ENCODE measurements at regions not wholly inside any gene's neighbourhood (a gene's known extent, or its start where the extent isn't known, plus 50 kb on each side); places are given as distances from the start of the nearest gene placed in this dataset.
"Not testable (repeated sequence)": the region's sequence is repeated elsewhere in the genome, so short reads cannot be mapped to it uniquely, and the experiment has no call there.

- no peak for DNase-seq
- no peak overlapping the region for H3K27ac ChIP-seq
- TF ChIP-seq POLR2A (IDR thresholded peaks at IDR 0.05) = no peak
- no peak for TF ChIP-seq CTCF (IDR thresholded peaks at IDR 0.05)
- TF ChIP-seq EP300 (IDR thresholded peaks at IDR 0.05) = no peak
- TF ChIP-seq POLR2AphosphoS5 (IDR thresholded peaks at IDR 0.05) = no peak
- H3K27me3 ChIP-seq = no peaks in the 10 kb centered on the region
- no peaks in the 10 kb centered on the region for H3K4me1 ChIP-seq
- H3K9me3 ChIP-seq = peaks cover 0 to 8% (median 3%) of the 10 kb centered on the region in 4 donors
- 78 to 88% (median 85%) methylated on average over 2 of the region's 2 CpGs for WGBS, 5 donors
- no peak overlapping the region for H3K4me3 ChIP-seq
- intact Hi-C loops (cut with DNase I; ENCODE audit: low total_unique reads) = no loop called here
- H3K36me3 ChIP-seq = no peaks in the 10 kb centered on the region
These were observed 203.8 kb downstream of the TPRG1 start for GRCh38 chr3:189375532-189375931.

GRCh38 chr3:189383630-189384029, 211.9 kb downstream of the TPRG1 start:
- H3K4me3 ChIP-seq = no peak overlapping the region
- no peaks in the 10 kb centered on the region for H3K4me1 ChIP-seq
- TF ChIP-seq EP300 (IDR thresholded peaks at IDR 0.05) = no peak
- no peak for TF ChIP-seq POLR2AphosphoS5 (IDR thresholded peaks at IDR 0.05)
- TF ChIP-seq POLR2A (IDR thresholded peaks at IDR 0.05) = no peak
- no peak for TF ChIP-seq CTCF (IDR thresholded peaks at IDR 0.05)
- H3K36me3 ChIP-seq = no peaks in the 10 kb centered on the region
- WGBS, 5 donors = 73 to 92% (median 76%) methylated on average over 1 of the region's 1 CpG
- no peak overlapping the region for H3K27ac ChIP-seq
- intact Hi-C loops (cut with DNase I; ENCODE audit: low total_unique reads) = no loop called here
- H3K9me3 ChIP-seq = no peaks in the 10 kb centered on the region
- DNase-seq = no peak
- no peaks in the 10 kb centered on the region for H3K27me3 ChIP-seq

- 62 to 76% (median 71%) methylated on average over 1 of the region's 1 CpG for WGBS, 5 donors
- H3K27ac ChIP-seq; H3K36me3 ChIP-seq; DNase-seq; H3K9me3 ChIP-seq; intact Hi-C loops (cut with DNase I; ENCODE audit: low total_unique reads); H3K27me3 ChIP-seq; H3K4me1 ChIP-seq; H3K4me3 ChIP-seq: not testable (repeated sequence)
These were observed 214.1 kb downstream of the TPRG1 start for GRCh38 chr3:189385880-189386279.

GRCh38 chr3:189386739-189387138, 215.0 kb downstream of the TPRG1 start:
- 76 to 97% (median 93%) methylated on average over 3 of the region's 3 CpGs for WGBS, 5 donors
- no peaks in the 10 kb centered on the region for H3K36me3 ChIP-seq
- TF ChIP-seq POLR2AphosphoS5 (IDR thresholded peaks at IDR 0.05) = no peak
- no peak for TF ChIP-seq POLR2A (IDR thresholded peaks at IDR 0.05)
- TF ChIP-seq CTCF (IDR thresholded peaks at IDR 0.05) = no peak
- no peak for TF ChIP-seq EP300 (IDR thresholded peaks at IDR 0.05)
- DNase-seq = no peak
- no peak overlapping the region for H3K27ac ChIP-seq
- H3K4me1 ChIP-seq = no peaks in the 10 kb centered on the region
- no peak overlapping the region for H3K4me3 ChIP-seq
- intact Hi-C loops (cut with DNase I; ENCODE audit: low total_unique reads) = no loop called here
- no peaks in the 10 kb centered on the region for H3K9me3 ChIP-seq
- no peaks in the 10 kb centered on the region for H3K27me3 ChIP-seq

GRCh38 chr3:189389346-189389745, 217.6 kb downstream of the TPRG1 start:
- intact Hi-C loops (cut with DNase I; ENCODE audit: low total_unique reads) = no loop called here
- no peaks in the 10 kb centered on the region for H3K9me3 ChIP-seq
- 79 to 93% (median 85%) methylated on average over 4 of the region's 4 CpGs for WGBS, 5 donors
- DNase-seq = no peak
- H3K27ac ChIP-seq = no peak overlapping the region
- no peaks in the 10 kb centered on the region for H3K36me3 ChIP-seq
- no peak for TF ChIP-seq POLR2A (IDR thresholded peaks at IDR 0.05)
- TF ChIP-seq POLR2AphosphoS5 (IDR thresholded peaks at IDR 0.05) = no peak
- TF ChIP-seq EP300 (IDR thresholded peaks at IDR 0.05) = no peak
- TF ChIP-seq CTCF (IDR thresholded peaks at IDR 0.05) = no peak
- H3K27me3 ChIP-seq = no peaks in the 10 kb centered on the region
- no peak overlapping the region for H3K4me3 ChIP-seq
- H3K4me1 ChIP-seq = peaks cover 0 to 12% (median 0%) of the 10 kb centered on the region in 4 donors
